ENCODE measurements at regions not wholly inside any gene's neighbourhood (a gene's known extent, or its start where the extent isn't known, plus 50 kb on each side); places are given as distances from the start of the nearest gene placed in this dataset.

DNA sequence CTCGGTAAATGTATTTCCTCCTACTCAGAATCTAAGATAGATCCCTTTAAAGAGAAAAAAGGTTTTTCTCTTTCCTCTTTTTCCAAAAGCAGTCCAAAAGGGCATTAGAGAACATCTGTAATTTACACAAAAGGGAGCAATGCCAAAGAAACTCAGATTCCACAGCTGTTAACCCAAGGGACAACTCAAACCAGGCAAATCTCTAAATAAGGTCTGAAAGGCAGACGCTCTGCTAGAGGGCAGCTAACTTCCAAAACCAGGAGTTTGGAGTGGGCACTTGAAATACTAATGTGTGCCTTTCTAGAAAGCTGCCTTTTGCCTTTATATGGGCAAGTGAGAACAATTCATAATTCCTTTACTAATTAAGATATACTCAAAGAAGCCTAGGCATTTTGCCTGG lies 435.7 kb downstream of the ZFHX3 start:
- POLR2A ChIA-PET, result no interaction called here
- peaks cover 0 to 3% of the 10 kb centered on the region in 2 experiments; a peak in 1 of 3 replicates for H3K36me3 ChIP-seq (ENCODE audit: control insufficient read depth in 2 of 2, insufficient read depth in 1 of 2, low read length in 2 of 2)
- no peak overlapping the region for H3K27ac ChIP-seq (ENCODE audit: extremely low read depth, low read depth, low read length)
- CTCF ChIA-PET, result interaction anchor here (0.7 kb wide), 1 partner anchor 68 kb away, joined by 3 read pairs; no protein-coding TSS in a partner anchor
- H3K4me3 ChIP-seq (ENCODE audit: low read depth, low read length), result no peak overlapping the region
- TF ChIP-seq, protein P1, sequence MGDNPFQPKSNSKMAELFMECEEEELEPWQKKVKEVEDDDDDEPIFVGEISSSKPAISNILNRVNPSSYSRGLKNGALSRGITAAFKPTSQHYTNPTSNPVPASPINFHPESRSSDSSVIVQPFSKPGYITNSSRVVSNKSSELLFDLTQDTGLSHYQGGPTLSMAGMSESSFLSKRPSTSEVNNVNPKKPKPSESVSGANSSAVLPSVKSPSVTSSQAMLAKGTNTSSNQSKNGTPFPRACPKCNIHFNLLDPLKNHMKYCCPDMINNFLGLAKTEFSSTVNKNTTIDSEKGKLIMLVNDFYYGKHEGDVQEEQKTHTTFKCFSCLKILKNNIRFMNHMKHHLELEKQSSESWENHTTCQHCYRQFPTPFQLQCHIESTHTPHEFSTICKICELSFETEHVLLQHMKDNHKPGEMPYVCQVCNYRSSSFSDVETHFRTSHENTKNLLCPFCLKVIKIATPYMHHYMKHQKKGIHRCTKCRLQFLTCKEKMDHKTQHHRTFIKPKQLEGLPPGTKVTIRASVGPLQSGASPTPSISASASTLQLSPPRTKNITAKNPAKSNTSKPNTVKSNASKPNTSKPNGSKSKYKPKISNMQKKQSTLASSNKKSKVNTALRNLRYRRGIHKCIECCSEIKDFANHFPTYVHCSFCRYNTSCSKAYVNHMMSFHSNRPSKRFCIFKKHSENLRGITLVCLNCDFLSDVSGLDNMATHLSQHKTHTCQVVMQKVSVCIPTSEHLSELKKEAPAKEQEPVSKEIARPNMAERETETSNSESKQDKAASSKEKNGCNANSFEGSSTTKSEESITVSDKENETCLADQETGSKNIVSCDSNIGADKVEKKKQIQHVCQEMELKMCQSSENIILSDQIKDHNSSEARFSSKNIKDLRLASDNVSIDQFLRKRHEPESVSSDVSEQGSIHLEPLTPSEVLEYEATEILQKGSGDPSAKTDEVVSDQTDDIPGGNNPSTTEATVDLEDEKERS (tag by site-specific recombination; IDR thresholded peaks at IDR 0.05), result no peak
- no peak for TF ChIP-seq ZNF132 (tag by site-specific recombination; IDR thresholded peaks at IDR 0.05; ENCODE audit: borderline replicate concordance)
- TF ChIP-seq ZNF488 (tag by site-specific recombination; IDR thresholded peaks at IDR 0.05), result no peak
- no peak for TF ChIP-seq ZNF211 (tag by site-specific recombination; IDR thresholded peaks at IDR 0.05; ENCODE audit: low read depth)
- TF ChIP-seq ZNF214 (tag by site-specific recombination; IDR thresholded peaks at IDR 0.05; ENCODE audit: borderline replicate concordance), result no peak
- no peaks in the 10 kb centered on the region for H3K9me3 ChIP-seq (ENCODE audit: control insufficient read depth, insufficient read depth, low read depth, low read length)
- 0 out of 2 replicates have a peak, but pooled peaks cover 2% of the 10 kb centered on the region for H3K4me1 ChIP-seq (ENCODE audit: control insufficient read depth, insufficient read depth, low read length)

DNA sequence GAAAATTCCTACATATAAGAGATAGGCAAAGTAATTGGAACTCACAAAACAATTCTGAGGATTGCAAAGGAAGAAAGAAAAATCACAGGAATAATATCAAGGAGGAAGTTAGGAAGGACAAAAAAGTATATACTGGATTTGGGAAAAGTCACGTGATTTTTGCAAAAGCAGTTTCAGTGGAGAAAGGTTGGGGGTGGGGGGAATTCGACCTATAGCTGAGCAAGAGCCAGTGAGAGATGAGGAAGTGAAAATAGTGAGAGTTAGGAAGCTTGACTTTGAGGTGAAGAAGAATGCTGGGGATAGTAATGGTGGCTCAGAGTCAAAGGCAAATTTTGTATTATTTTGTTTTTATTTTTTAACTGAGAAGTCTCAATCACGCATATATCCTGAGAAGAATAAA lies 438.0 kb upstream of the PMFBP1 start:
- no peak overlapping the region for H3K4me3 ChIP-seq (ENCODE audit: low read depth, low read length)
- CTCF ChIA-PET, result no interaction called here
- H3K9me3 ChIP-seq (ENCODE audit: control insufficient read depth, insufficient read depth, low read depth, low read length), result no peaks in the 10 kb centered on the region
- H3K4me1 ChIP-seq (ENCODE audit: control insufficient read depth, insufficient read depth, low read length), result 0 out of 2 replicates have a peak, but pooled peaks cover 2% of the 10 kb centered on the region
- TF ChIP-seq ZNF629 (tag by site-specific recombination; IDR thresholded peaks at IDR 0.05) (no peak), PRDM1 (tag by site-specific recombination; IDR thresholded peaks at IDR 0.05) (peak; percentile 68)
- POLR2A ChIA-PET, result no interaction called here
- no peak overlapping the region for H3K27ac ChIP-seq (ENCODE audit: extremely low read depth, low read depth, low read length)
- no peaks in the 10 kb centered on the region for H3K36me3 ChIP-seq (ENCODE audit: control insufficient read depth in 2 of 2, insufficient read depth in 1 of 2, low read length in 2 of 2)

- Histone ChIP-seq H3K27ac (ENCODE audit: extremely low read depth, low read depth, low read length) (no peak overlapping the region), H3K4me1 (ENCODE audit: control insufficient read depth, insufficient read depth, low read length) (0 out of 2 replicates have a peak, but pooled peaks cover 2% of the 10 kb centered on the region), H3K9me3 (ENCODE audit: control insufficient read depth, insufficient read depth, low read depth, low read length) (no peaks in the 10 kb centered on the region), H3K36me3 (ENCODE audit: control insufficient read depth in 2 of 2, insufficient read depth in 1 of 2, low read length in 2 of 2) (no peaks in the 10 kb centered on the region), H3K4me3 (ENCODE audit: low read depth, low read length) (no peak overlapping the region)
- ChIA-PET POLR2A (no interaction called here), CTCF (no interaction called here)
- TF ChIP-seq ZNF677 (tag by site-specific recombination; IDR thresholded peaks at IDR 0.05) (no peak), ZNF148 (tag by site-specific recombination; IDR thresholded peaks at IDR 0.05; ENCODE audit: borderline replicate concordance) (no peak), HOXA7 (CRISPR knock-in tag; IDR thresholded peaks at IDR 0.05; ENCODE audit: borderline replicate concordance) (no peak)
These were observed 437.1 kb upstream of the PMFBP1 start for GRCh38 chr16:72609066-72609465.

DNA sequence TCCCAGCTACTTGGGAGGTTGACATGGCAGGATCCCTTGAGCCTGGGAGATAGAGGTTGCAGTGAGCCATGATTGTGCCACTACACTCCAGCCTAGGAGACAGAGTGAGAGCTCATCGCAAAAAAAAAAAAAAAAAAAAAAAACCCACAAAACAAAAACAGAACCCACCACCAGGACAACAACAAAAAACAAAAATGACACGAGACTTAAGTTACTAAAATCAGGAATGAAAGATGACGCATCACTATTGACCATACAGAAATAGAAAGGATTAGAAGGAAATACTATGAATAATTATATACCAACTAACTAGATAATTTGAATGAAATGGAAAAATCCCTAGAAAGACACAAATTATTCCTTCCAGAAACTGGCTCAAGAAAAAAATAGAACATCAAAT lies 432.4 kb upstream of the PMFBP1 start:
- Histone ChIP-seq H3K4me3 (ENCODE audit: low read depth, low read length) (no peak overlapping the region), H3K9me3 (ENCODE audit: control insufficient read depth, insufficient read depth, low read depth, low read length) (no peaks in the 10 kb centered on the region), H3K36me3 (ENCODE audit: control insufficient read depth in 2 of 2, insufficient read depth in 1 of 2, low read length in 2 of 2) (no peaks in the 10 kb centered on the region), H3K4me1 (ENCODE audit: control insufficient read depth, insufficient read depth, low read length) (no peaks in the 10 kb centered on the region), H3K27ac (ENCODE audit: extremely low read depth, low read depth, low read length) (no peak overlapping the region)
- ChIA-PET POLR2A (no interaction called here), CTCF (interaction anchor here (0.7 kb wide), 1 partner anchor 9 kb away, joined by 4 read pairs; no protein-coding TSS in a partner anchor)
- TF ChIP-seq ZNF433 (tag by site-specific recombination; IDR thresholded peaks at IDR 0.05; ENCODE audit: low read depth) (no peak), ZNF10 (tag by site-specific recombination; IDR thresholded peaks at IDR 0.05) (no peak), ZNF777 (tag by site-specific recombination; IDR thresholded peaks at IDR 0.05; ENCODE audit: borderline replicate concordance) (no peak), ZNF239 (tag by site-specific recombination; IDR thresholded peaks at IDR 0.05) (no peak), ZNF311 (tag by site-specific recombination; IDR thresholded peaks at IDR 0.05; ENCODE audit: borderline replicate concordance) (no peak), ZFP41 (tag by site-specific recombination; IDR thresholded peaks at IDR 0.05; ENCODE audit: borderline replicate concordance) (no peak), ZNF629 (tag by site-specific recombination; IDR thresholded peaks at IDR 0.05) (no peak), BCL6B (tag by site-specific recombination; IDR thresholded peaks at IDR 0.05) (no peak), ZNF510 (tag by site-specific recombination; IDR thresholded peaks at IDR 0.05; ENCODE audit: insufficient replicate concordance) (no peak)
- TF ChIP-seq, protein P2, sequence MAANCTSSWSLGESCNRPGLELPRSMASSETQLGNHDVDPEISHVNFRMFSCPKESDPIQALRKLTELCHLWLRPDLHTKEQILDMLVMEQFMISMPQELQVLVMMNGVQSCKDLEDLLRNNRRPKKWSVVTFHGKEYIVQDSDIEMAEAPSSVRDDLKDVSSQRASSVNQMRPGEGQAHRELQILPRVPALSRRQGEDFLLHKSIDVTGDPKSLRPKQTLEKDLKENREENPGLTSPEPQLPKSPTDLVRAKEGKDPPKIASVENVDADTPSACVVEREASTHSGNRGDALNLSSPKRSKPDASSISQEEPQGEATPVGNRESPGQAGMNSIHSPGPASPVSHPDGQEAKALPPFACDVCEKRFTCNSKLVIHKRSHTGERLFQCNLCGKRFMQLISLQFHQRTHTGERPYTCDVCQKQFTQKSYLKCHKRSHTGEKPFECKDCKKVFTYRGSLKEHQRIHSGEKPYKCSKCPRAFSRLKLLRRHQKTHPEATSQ (tag by site-specific recombination; IDR thresholded peaks at IDR 0.05), result no peak
